ENCODE measurements at regions not wholly inside any gene's neighbourhood (a gene's known extent, or its start where the extent isn't known, plus 50 kb on each side); places are given as distances from the start of the nearest gene placed in this dataset.
"Not testable (repeated sequence)": the region's sequence is repeated elsewhere in the genome, so short reads cannot be mapped to it uniquely, and the experiment has no call there.

DNA sequence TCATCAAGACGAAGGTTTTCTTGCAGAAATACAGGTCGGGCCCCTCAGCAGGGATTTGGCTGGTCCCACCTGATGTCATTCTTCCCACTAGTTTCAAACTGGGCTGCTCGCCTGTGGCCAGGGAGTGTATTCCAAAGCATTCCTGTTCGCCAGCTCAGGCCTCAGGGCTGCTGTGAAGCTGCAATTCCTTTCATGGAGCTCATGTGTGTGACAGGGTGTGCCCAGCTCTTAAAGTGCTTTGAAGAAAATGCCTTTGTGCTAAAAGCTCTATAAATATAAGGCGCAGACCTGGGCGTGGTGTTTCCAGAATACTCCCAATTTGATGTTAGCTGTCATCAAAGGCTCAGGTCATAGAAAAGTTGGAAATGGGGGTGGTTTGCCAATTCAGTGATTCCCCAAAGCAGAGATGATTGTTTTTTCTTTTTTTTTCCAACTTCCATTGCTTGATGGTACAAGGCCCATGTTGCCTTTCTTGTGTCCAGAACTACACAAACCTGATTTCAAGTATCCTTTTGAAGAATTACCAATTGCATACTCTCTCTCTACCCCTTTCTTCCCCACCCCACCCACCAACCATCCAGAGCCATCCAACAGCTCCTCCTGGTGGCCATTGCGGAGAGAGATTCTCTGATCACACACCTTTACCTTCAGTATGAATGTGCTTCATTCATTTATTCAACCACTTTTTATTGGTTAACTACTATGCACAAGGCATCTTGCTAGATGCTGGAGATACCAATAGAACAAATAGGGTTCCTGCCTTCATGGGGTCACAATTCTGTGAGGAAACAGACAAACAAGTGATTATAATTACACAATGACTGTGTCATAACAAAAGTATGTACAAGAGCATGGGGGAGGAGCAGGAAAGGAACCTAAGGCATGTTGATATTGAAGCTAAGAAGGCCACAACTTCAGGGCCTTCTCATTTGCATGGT, 297.3 kb upstream of the LYZL1 start:
- DNase-seq: no peak

DNA sequence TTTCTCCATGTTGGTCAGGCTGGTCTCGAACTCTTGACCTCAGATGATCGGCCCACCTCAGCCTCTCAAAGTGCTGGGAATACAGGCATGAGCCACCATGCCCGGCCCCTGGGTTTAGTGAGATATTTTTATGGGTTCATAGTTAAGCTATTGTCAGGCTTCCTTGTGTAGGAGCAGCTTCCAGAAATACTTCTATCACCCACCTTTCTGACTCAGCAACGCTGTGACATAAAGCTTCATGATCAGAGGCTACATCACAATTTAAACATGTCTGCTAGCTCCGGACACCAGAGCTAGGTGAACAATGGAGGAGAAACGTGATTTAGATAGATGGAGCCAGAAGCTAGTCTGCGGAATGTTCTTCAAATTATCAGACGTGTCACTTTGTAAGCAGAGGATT, 295.8 kb upstream of the LYZL1 start:
- DNase-seq: no peak

DNA sequence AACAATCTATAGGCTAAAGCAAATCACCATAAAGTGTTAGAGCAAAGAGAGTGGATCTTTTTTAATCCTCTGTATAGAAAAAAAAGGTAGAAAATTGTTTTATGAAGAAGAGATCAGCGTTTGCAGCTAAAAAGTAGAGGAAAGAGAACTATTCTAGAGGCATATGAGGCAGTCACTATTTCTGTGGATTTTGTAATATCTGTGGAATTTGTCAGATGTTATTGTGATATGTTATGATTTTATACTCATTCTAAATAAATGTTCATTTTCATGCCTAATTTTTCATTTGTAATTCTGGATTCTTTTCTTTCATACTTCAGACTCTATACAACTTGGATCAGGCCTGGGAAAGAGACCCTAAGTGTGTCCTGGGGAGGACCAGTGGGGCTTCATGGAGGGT, 295.0 kb upstream of the LYZL1 start:
- no peak for DNase-seq

DNA sequence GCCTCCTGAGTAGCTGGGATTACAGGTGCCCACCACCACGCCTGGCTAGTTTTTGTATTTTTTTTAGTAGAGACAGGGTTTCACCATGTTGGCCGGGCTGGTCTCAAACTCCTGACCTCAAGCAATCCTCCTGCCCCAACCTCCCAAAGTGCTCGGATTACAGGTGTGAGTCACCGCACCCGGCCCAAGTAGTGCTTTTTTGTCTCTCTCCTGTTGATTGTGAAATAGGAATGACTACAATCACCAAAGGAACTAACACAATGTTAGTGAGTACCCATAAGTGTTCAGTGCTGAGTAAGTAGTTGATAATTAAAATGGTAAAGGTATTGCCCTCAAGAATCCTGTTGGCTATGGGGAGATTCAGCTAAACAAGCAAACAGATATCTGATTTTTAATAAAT, 294.1 kb upstream of the LYZL1 start:
- DNase-seq: not testable (repeated sequence)

DNA sequence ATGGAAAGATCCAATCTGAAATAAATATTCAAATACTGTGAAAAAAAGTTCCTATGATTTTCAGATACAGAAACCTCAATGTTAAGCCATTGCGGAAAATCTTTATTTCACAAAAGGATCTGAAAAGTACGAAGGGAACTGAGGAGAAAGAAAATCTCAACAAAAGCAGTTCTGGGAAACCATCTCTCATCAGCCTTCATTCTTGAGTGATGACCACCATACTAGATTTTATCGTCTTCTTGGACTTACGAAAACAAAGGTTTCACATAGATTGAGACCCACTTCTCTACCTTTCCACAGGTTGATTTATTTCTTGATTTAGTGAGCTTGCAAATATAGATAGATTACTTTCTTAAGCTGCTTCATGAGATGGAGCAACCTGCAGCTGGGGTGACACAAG, 293.4 kb upstream of the LYZL1 start:
- no peak for DNase-seq

DNA sequence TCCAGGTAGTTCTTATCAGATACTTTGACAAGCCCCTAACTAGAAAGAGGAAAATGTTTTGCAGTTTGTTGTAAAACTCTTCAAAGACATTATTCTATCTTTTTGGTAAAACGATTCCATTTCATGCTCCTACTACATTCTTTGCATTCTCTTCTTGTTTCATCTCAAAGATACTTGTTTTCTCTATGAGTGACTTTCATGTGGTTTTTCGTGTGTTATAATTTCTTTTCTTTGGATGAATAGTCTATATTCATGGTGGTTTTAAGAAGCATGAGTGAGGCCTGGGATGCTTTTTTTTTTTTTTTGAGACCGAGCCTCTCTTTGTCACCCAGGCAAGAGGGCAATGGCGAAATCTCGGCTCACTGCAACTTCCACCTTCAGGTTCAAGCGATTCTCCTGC, 292.5 kb upstream of the LYZL1 start:
- no peak for DNase-seq

DNA sequence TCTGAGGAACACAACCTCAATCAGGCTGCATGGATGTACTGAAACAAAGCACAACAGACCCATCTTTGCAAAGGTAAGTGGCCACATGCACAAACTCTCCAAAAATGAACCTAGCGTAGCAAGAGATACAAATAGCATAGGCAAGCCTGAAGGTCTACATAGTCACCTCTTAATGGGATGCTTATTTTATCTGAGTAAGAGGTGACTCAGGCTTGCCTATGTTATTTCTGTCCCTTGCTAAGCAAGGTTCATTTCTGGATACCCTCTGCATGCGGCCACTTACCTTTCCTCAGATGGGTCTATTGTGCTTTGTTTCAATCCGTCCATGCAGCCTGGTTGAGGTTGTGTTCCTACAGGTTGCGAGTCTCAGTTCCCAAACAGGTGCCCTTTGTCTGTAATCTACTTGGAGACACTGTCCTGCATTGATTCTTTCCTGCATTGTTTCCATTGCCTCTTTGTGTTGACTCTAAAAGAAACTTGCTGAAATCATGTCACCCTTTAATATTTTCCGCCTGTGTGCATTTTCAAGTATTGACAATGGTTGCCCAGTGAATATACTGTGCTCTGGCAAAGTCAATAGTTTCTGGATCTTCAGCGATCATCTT, 291.8 kb upstream of the LYZL1 start:
- DNase-seq: no peak

DNA sequence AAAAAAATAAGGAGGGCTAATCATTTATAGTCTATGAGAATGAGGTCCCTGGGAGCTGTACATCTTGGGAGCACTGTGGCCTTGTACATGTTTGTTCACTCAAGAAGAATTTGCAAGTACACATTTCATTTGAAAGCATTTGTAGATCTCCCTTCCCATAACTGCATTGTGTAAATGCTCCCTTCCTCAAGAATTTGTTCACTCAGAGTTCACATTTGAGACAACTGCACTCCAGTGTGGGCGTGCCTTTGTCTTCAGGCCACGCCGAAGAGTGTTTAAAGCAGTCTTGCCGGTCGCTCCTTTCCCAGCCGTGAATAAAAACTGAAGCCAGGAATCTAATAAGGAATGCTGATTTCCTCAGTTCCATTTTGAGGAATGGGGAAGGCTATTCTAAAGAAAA, 291.1 kb upstream of the LYZL1 start:
- DNase-seq: no peak

DNA sequence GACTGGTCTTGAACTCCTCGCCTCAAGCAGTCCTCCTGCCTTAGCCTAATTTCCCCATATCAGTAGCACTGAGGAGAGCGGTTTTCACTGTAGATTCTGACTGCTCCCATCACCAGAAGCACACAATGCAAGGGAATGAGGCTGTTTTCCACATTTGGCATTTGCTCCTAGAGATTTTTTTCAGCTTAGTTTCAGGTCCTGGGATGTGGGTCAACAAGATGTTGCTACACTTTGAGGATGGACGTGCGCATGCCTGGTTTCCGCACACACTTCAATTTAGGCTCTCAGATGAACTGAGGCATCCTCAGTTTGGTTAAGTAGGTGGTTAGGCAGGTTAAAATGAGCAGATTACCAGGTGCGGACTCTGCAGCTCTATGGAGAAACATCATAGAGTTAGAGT, 287.1 kb upstream of the LYZL1 start:
- no peak for DNase-seq

DNA sequence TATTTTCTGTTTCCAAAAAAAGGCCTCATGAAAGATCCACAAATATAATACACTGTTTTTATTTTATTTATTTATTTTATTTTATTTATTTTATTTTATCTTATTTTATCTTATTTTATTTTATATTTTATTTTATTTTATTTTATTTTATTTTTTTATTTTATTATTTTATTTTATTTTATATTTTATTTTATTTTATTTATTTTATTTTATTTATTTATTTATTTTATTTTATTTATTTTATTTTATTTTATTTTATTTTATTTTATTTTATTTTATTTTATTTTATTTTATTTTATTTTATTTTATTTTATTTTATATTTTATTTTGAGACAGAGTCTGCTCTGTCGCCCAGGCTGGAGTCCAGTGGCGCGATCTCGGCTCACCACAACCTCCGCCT, 285.9 kb upstream of the LYZL1 start:
- not testable (repeated sequence) for DNase-seq

DNA sequence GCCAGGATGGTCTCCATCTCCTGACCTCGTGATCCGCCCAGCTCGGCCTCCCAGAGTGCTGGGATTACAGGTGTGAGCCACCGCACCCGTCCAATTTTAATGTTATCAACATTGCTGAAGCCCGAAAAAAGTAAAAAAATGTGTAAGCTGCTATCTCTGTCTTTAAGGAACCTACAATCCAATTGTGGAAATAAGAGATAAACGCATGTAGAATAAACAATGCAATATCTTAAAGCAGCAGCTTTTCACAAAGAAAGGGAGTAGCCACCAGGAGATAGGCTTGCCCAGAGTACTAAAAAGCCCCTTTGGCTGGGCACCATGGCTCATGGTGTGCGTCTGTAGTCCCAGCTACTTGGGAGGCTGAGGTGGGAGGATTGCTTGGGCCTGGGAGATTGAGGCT, 282.9 kb upstream of the LYZL1 start:
- no peak for DNase-seq

DNA sequence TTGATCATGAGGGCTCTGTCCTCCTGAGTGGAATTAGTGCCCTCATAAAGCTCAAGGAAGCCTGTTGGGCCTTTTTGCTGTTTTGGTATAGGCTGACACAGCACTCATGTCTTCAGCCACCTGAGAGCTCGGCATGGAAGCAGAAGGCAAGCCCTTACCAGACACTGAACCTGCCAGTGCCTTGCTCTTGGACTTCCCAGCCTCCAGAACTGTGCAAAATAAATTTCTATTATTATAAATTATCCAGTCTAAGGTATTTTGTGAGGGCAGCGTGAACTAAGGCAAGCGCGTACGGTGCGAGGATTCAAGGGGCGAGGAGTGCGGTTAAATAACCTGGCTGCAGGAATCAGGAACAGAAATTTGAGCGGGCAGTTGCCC, 281.5 kb upstream of the LYZL1 start:
- DNase-seq: no peak

DNA sequence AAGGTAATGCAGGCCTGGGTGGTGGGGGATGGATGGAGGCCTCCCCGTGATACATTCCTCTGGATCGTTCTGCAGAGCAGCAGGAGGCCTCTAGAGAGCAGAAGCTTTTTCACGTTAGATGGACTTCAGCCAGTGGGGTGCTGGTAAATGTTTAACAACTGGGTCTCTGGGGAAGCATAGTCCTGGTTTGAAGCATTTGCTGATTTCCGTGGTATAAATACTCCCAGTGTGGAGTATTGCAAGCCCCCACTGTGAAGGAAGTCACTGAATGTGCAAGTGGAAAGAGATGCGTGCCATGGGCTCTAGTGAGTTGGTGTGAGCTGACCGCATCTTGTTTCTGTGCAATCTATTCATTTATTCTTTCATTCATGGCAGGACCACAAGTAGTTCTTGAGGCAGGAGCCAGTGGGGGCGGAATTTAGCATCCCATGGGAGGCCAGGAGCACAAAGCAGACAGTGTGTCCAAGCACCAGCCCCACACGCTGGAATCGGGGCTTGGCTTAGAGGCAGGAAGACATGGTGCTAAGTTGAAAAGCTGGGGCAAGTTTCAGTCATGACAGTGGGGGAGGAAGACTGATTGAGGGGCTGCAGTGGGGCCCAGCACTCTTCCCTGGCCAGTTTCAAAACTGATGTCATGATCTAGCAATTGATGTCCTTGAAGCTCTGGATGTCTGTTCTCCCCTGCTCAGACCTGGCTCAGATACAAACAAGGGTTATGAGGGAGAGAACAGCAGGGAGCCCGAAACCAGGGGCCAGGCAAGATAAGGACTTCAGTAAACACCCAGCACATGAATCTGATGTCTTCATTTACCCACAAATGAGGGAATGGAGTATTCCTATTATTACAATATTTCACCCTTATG, 280.9 kb upstream of the LYZL1 start:
- no peak for DNase-seq

DNA sequence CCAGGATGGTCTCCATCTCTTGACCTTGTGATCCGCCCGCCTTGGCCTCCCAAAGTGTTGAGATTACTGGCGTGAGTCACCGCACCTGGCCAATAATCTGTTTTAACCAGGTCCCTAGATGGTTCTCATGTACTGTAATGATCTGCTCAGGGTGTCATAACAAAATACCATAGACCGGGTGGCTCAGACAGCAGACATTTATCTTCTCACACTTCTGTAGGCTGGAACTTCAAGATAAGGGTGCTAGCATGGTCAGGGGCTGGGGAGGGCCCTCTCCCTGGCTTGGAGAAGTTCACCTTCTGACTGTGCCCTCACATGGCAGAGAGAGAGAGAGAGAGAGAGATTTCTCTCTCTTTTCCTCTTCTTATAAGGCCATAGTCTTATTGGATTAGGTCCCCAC, 279.4 kb upstream of the LYZL1 start:
- no peak for DNase-seq

DNA sequence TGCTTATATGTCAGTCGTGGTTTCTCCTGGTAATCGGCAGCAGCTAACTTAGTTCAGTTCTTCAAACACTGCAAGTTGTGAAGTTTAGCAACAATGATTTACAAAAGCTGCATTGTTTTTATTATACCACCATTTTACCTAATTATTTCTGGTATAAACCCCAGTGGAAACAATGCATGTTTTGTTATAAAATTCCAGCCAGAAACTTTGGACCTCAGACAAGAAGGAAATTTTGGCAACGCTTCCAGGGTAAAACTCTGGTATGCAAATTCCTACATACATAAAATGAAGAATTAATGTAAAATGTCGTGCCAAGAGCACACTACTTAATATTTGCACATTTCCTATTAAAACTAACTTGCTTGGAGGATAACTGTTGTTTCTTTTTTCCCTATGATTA, 277.4 kb upstream of the LYZL1 start:
- DNase-seq: no peak

DNA sequence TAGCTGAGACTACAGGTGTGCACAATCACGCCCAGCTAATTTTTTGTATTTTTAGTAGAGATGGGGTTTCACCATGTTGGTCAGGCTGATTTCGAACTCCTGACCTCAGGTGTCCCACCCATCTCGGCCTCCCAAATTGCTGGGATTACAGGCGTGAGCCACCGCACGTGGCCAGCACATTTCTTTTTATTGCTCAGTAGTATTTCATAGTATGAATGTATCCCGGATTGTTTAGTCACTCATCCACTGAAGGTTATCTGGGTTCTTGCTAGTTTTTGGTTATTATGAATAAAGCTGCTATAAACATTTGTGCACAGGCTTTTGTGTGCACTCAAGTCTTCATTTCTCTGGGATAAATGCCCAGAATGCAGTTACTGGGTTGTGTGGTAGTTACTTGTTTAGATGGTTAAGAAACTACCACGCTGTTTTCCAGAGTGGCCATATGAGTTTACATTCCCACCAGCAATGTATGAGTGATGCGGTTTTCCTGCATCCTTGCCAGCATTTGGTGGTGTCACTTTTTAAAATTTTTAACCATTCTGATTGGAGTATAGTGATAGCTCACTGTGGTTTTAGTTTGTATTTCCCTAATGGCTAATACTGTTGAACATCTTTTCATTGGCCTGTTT, 275.8 kb upstream of the LYZL1 start:
- DNase-seq: no peak

DNA sequence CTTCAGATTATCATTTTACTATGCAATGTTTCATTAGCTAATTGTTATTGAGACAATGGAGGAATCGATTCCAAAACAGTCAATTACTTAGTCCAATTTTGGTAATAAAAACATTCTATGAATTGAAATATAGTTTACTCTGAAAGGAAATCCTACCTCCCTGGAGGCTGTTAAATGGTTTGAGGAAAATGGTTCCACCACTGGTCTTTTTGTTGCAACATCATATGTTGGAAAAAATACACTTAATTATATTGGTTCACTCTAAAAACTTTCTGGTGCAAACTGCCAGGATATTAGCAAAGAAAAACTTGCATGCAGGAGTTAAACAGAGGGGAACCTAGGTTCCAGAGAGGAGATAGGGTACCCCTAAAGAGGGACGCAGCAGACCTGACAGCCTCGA, 267.3 kb upstream of the LYZL1 start:
- DNase-seq: no peak

DNA sequence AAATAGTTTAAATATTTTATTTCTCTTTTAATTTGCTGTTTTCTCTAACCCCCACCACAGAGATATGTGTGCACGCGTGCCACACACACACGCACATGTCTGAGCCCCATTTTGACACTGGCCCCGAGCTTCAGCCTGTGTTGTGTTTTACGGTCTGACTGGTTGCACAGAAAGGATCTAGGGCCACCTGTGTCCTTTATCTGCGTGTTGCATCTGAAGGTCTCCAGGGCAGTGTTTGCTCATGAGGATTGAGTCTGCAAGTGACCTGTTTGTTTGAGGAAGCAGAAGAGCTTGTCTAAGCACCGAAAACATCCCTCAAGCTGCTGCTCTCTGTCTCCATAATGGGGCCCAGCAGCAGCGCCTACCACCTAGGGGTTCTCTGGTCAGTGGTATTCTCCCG, 266.4 kb upstream of the LYZL1 start:
- no peak for DNase-seq

DNA sequence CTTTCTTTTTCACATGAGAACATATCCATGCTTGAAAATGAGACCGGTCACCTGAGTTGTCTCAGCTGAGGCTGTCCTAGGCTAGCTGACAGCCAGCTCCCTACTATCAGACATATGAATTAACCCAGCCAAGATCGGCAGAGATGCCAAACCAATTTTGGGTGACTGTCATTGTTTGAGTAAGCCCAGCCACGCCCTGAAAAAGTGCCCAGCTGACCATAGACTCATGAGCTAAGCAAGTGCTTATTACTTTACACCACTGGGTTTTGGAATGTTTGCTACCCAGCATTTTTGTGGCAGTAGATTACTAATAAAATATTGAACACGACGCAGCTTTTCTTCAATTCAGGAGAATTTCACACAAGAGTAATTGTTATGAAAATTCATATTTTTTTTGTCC, 265.2 kb upstream of the LYZL1 start:
- no peak for DNase-seq

DNA sequence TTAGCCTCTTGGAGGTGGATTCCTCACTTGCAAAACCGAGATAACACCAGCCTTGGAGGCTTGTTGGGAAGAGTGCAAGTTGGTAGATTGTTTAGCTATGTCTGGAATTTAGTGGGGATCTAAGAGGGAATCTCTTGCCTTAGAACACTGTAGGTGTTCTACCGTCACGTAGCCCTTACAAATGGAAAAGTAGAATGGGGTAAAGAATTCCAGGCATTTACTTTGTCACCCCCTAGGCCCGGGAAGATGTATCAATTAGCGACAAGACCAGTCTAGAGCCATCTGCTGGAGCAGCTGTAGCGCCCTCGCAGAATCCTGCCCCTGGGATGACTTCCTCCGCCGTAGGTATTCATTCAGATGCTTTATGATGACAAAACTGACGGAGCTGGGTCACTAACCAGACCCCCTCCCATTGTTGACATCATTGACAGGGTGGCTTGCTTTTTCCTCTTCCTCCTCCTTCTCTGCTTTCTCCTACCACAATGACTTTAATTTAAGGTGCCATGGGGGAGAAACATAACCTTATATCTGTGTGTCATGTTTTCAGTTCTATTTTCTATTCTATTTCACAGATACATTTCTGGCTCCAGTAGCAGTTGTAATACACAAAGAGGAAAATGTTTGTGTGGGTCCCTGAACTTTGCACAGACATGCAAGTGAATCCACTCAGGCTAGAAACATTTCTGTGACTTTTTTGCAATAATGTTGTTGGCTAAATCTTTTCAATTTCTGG, 262.6 kb upstream of the LYZL1 start:
- DNase-seq: no peak

DNA sequence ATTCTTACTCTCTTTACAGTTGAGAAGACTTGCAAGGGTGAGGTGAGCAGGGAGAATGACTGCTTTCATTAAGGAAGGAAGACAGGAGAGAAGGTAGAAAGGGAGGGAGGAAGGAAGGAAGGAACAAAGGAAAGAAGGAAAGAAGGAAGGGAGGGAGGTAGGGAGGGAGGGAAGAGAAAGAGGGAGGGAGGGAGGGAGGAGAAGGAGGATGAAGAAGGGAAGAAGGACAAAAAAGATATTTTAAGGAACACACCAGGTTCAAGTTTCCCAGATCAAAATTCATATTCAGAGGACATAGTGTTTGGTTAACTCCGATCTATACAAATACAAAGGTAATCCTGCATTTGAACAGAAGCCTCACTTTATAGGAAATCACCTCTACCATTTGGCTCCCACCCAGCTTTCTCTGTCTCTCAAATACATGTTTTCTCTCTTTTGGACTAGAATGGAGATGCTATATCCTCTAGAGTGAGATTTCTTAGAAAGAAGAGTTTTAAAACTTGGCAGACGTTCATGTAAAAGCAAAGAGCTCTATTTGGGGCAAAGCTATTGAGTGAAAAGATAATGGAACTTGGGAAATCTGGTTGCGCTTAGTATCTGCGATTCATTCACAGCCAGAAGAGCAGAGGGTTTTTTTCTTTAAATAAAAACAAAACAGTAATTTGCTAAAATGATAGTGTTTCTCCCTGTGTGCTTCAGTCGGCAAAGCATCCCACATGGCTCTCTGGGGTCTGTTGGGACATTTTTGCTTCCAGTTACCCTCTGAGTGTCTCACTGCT, 261.9 kb upstream of the LYZL1 start:
- DNase-seq: no peak

Measured in muscle of arm (tissue), 1 donor.